Aorta (tissue), 5 donors: ENCODE measurements at regions not wholly inside any gene's neighbourhood (a gene's known extent, or its start where the extent isn't known, plus 50 kb on each side); places are given as distances from the start of the nearest gene placed in this dataset.
"Not testable (repeated sequence)": the region's sequence is repeated elsewhere in the genome, so short reads cannot be mapped to it uniquely, and the experiment has no call there.

Experiments
- ATAC-seq: fragments of 200-7000 bp; cut with Tn5 transposase; one replicate; pipeline ENCODE4 v1.9.1; 2022; ENCODE audit warnings: moderate library complexity; ENCODE audit not compliant: low FRiP score
- DNase-seq, 2 donors: peaks; one replicate each; pipeline ENCODE4 v3.0.0-alpha.2; 2020
- H3K27ac ChIP-seq, 2 donors: one replicate each; pipeline ENCODE4 v1.5.1; 2013; ENCODE audit warnings: low read length in 2 of 2, mild to moderate bottlenecking in 2 of 2, moderate library complexity in 2 of 2, control low read depth in 1 of 2, inconsistent platforms in 1 of 2, low read depth in 1 of 2
- H3K27me3 ChIP-seq, 2 donors: one replicate each; pipeline ENCODE4 v1.6.1; 2013; ENCODE audit warnings: control low read depth in 1 of 2, low read length in 1 of 2, mild to moderate bottlenecking in 1 of 2, moderate library complexity in 1 of 2; ENCODE audit not compliant: insufficient read depth in 2 of 2, control insufficient read depth in 1 of 2
- H3K36me3 ChIP-seq, 2 donors: one replicate each; pipeline ENCODE4 v1.6.1; 2013; ENCODE audit warnings: control low read depth in 1 of 2, low read length in 1 of 2, mild to moderate bottlenecking in 1 of 2; ENCODE audit not compliant: insufficient read depth in 2 of 2, control insufficient read depth in 1 of 2
- H3K4me1 ChIP-seq, 2 donors: one replicate each; pipeline ENCODE4 v1.6.1; 2013; ENCODE audit warnings: low read length in 2 of 2, control low read depth in 1 of 2, mild to moderate bottlenecking in 1 of 2, moderate library complexity in 1 of 2; ENCODE audit not compliant: insufficient read depth in 2 of 2, control insufficient read depth in 1 of 2
- H3K4me3 ChIP-seq, 2 donors: one replicate each; pipeline ENCODE4 v1.5.1; 2013; ENCODE audit warnings: low read length in 2 of 2, control low read depth in 1 of 2, mild to moderate bottlenecking in 1 of 2
- H3K9me3 ChIP-seq: one replicate; pipeline ENCODE4 v1.6.1; 2013; ENCODE audit warnings: mild to moderate bottlenecking, low read length; ENCODE audit not compliant: control insufficient read depth
- WGBS, 2 donors: extraction: QIAGEN DNeasy Blood & Tissue Kit; methylation state at CpG; one replicate each; pipeline ENCODE4 v1.1.7; 2013; 5-methylcytosine and 5-hydroxymethylcytosine counted together
- intact Hi-C, 2 donors: fragments of 100-400 bp; cut with DNase I; formaldehyde crosslinking; loops; one replicate each; pipeline versions ENCODE4 v1.14.2 to v1.15.0; 2022
- donor health status: healthy with polysubstance abuse.
- donor health status: Bipolar disorder and iron deficiency.
- donor health status: DM: no; HTN: no; CAD: no.
- donor health status: DM: no; HTN: no; CAD: no.
- donor health status: DM: yes; HTN: yes; CAD: no.

DNA sequence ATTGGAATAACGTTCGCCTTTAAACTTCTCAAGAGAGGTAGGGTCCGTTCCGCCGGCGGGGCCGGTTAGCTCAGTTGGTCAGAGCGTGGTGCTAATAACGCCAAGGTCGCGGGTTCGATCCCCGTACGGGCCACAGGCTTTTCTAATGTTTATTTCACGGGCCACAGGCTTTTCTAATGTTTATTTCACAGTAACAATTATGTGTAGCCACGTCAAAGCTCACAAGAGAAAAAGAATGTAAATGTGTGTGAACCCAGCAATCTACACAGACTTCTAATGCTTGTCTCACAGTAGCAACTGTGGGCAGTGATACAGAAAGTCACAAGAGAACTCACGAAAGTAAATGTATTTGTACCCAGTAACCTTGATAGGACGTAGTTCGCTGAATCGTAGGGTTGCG, 121.0 kb upstream of the ZNF322 start:
- H3K9me3 ChIP-seq, H3K36me3 ChIP-seq, H3K4me1 ChIP-seq, DNase-seq, ATAC-seq, intact Hi-C loops, H3K4me3 ChIP-seq, H3K27ac ChIP-seq, H3K27me3 ChIP-seq: not testable (repeated sequence)
- no CpG with 5 or more reads among the region's 21 CpGs for WGBS, 2 donors

DNA sequence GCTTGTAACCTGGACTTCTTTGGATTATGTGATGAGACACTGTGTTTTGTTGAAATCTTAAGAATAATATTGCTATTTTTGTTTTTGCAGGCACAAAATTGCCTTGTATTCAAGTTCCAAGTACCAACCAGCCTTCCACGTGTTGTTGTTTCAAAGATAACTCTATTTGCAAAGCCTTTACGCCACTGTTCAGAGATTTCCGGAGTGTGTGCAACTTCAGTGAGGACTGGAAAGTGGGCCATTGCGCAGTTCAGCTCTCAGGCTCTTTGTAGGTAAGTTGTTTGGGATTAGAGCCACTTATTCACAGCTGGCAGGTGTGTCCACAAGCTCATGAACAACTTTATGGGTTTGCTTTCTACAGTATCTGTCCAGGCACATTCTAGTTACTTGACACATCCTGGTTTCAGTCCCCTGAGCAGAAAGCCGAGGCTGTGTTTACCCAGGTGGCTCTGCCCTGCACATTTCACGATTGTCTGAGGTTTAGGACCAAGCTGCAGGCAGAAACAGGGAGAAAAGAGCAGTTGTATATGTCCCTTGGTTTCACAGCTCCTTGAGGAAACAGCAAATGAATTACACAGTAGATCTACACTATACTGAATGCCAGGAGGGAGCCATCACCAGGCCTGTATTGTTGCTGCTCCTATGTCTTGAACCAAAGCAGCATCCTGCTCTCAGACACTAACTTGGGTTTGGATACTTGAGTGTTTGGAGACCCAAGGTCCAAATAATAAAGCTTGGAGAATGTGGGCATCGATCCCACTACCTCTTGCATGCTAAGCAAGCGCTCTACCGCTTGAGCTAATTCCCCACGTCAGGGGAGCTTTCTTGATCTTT, 136.1 kb upstream of the ZNF322 start:
- H3K4me1 ChIP-seq, H3K27ac ChIP-seq, H3K4me3 ChIP-seq, H3K9me3 ChIP-seq, ATAC-seq, intact Hi-C loops, DNase-seq, H3K36me3 ChIP-seq, H3K27me3 ChIP-seq: not testable (repeated sequence)
- no CpG with 5 or more reads among the region's 10 CpGs for WGBS, 2 donors

DNA sequence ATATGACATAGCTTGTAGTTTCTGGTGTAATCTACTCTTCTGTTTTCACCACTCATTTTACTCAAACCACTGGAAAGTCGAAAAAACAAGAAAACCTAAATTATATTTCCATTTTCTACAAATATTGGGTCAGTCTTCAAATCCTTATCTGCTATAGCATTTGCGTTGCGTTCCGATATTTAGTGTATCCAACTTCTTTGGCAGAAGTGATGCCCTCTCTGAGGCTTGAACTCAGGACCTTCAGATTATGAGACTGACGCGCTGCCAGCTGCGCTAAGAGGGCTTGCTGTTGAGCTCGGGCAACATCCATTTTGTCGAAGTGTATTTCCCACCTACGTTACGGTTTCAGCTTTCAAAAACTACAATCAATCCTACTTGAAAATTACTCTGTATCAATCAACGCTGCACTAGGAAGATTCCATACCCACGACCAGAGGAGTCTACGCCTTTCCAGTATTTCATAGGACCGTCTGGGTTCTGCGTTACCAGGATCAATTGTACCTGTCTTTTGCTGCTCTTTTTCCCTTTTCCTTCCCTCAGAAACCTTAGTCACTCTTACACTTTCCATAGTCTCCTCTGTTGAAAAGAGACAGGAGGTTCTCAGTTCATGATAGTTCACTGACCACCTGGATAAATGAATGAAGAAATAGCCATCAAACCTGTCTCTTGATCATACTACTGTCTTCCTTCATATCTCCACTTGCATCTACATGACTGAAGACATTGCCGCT, 140.5 kb upstream of the ZNF322 start:
- H3K4me3 ChIP-seq, H3K27me3 ChIP-seq, intact Hi-C loops, ATAC-seq, H3K4me1 ChIP-seq, H3K27ac ChIP-seq, H3K9me3 ChIP-seq, H3K36me3 ChIP-seq, DNase-seq: not testable (repeated sequence)
- no CpG with 5 or more reads among the region's 17 CpGs for WGBS, 2 donors

DNA sequence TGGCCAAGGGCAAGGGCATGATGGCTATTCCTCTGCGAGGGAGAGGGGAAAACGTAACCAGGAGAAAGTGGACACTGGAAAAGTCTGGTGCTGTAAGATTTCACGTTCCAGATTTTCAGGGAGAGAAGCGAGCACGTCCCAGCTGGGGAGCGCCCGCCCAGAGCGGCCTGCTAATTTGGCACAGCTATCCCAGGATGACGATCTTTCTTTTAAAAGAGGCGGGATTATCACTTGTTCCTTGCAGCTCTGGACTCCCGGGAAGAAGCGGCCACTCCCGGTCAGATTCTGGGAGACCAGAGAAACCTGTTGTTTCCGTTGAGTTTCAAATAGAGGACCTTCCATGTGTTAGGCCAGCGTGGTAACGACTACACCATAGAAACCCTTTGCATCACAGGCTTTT, 144.2 kb upstream of the ZNF322 start:
- not testable (repeated sequence) for H3K9me3 ChIP-seq
- WGBS, 2 donors: no CpG with 5 or more reads among the region's 16 CpGs

DNA sequence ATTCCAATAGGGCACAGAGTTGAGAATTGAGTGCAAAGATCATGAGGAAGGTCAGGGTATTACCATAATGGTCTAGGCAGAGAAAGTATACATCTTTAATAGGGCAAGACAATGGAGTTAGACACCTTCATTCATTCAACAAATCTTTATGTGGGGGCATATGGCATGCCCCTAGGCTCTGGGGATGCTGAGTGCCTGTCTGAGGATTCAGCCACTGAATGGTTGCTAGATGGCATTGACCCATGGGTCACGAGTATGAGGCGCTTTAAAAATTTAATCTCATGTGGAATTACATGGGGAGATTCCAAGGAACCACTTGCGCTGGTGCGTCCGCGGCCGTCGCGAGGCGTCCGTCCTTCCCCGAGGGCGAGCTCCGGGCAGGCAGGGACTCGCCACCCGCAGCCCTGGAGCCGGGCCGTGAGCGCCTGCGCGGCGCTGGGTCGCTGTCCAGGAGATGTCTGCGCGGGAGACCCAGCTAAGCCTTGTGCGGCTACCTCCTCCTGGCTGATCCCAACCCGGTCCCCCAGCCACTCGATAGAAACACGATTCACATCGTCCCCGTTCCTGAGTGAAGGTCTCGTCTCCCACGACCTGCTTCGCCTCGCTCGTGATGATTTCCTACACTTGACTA, 152.1 kb upstream of the ZNF322 start:
- ATAC-seq, DNase-seq, H3K27me3 ChIP-seq, H3K9me3 ChIP-seq, intact Hi-C loops, H3K27ac ChIP-seq, H3K4me3 ChIP-seq, H3K4me1 ChIP-seq, H3K36me3 ChIP-seq: not testable (repeated sequence)
- WGBS, 2 donors: no CpG with 5 or more reads among the region's 36 CpGs

More for the DNA sequence above, 144.2 kb upstream of the ZNF322 start:
- H3K4me1 ChIP-seq, H3K4me3 ChIP-seq, DNase-seq, intact Hi-C loops, H3K27ac ChIP-seq, H3K27me3 ChIP-seq, ATAC-seq, H3K36me3 ChIP-seq: not testable (repeated sequence)

DNA sequence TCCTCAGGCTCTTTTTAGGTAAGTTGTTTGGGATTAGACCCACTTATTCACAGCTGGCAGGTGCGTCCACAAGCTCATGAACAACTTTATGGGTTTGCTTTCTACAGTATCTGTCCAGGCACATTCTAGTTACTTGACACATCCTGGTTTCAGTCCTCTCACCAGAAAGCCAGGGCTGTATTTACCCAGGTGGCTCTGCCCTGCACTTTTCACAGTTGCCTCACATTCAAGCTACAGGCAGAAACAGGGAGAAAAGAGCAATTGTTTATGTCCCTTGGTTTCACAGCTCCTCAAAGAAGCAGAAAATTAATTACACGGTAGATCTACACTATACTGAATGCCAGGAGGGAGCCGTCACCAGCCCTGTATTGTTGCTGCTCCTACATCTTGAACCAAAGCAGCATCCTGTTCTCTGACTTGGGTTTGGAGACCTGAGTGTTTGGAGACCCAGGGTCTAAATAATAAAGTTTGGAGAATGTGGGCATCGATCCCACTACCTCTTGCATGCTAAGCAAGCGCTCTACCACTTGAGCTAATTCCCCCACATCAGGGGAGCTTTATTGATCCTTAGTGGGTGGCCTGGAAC, 159.2 kb upstream of the ZNF322 start:
- intact Hi-C loops, H3K36me3 ChIP-seq, H3K4me1 ChIP-seq, H3K27ac ChIP-seq, DNase-seq, H3K9me3 ChIP-seq, ATAC-seq, H3K27me3 ChIP-seq, H3K4me3 ChIP-seq: not testable (repeated sequence)
- no CpG with 5 or more reads among the region's 5 CpGs for WGBS, 2 donors

DNA sequence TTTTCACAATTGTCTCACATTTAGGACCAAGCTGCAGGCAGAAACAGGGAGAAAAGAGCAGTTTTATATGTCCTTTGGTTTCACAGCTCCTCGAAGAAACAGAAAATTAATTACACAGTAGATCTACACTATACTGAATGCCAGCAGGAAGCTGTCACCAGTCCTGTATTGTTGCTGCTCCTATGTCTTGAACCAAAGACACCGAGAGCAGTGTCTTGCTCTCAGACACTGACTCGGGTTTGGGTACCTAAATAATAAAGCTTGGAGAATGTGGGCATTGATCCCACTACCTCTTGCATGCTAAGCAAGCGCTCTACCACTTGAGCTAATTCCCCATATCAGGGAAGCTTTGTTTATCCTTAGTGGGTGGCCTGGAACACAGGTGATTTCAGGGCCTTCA, 168.4 kb upstream of the ZNF322 start:
- WGBS, 2 donors: no CpG with 5 or more reads among the region's 4 CpGs
- ATAC-seq, H3K36me3 ChIP-seq, intact Hi-C loops, H3K4me3 ChIP-seq, H3K4me1 ChIP-seq, H3K27ac ChIP-seq, H3K27me3 ChIP-seq, H3K9me3 ChIP-seq, DNase-seq: not testable (repeated sequence)

DNA sequence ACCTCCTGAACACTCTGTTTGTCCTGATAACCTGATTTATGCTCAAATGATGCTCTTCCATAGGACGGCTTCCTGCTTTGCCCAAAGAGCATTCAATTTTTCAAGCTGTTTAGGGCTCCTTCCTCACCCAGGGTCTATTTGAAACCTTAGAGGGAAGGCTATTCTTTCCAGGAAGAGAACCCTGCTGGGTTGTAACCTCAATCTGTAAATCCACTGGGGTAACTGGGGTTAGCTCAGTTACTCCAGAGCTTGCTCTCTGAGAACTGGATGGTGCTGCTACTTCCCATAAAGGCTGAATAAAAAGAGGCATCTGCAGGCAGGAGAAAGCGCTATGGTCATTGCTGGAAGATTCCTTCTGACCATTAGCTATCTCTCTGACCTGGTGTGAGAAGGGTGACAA, 169.9 kb upstream of the ZNF322 start:
- no CpG with 5 or more reads among the region's 2 CpGs for WGBS, 2 donors
- H3K27me3 ChIP-seq: not testable (repeated sequence)

More for the DNA sequence above, 169.9 kb upstream of the ZNF322 start:
- H3K4me3 ChIP-seq, H3K36me3 ChIP-seq, ATAC-seq, H3K27ac ChIP-seq, intact Hi-C loops, DNase-seq, H3K9me3 ChIP-seq, H3K4me1 ChIP-seq: not testable (repeated sequence)
